Heart left ventricle (tissue), 13 donors: ENCODE measurements at regions not wholly inside any gene's neighbourhood (a gene's known extent, or its start where the extent isn't known, plus 50 kb on each side); places are given as distances from the start of the nearest gene placed in this dataset.

Experiments used
- CTCF ChIP-seq, 12 donors: fragments of 200-600 bp; sonication (generic) in 4 of 12; IDR thresholded peaks; one replicate each; pipeline versions ENCODE4 v1.5.0 to v1.8.0; 2018 to 2022; ENCODE audit warnings: antibody characterized with exemption in 12 of 12, mild to moderate bottlenecking in 5 of 12
- POLR2A ChIP-seq, 2 donors: fragments of 450-650 bp; IDR thresholded peaks; one replicate each; pipeline ENCODE4 v1.6.1; 2017; ENCODE audit warnings: antibody characterized with exemption in 2 of 2, mild to moderate bottlenecking in 2 of 2, moderate library complexity in 2 of 2
- donor health status: ischemic (EF 13 %, LVEDD 7.1; RV severe dilation, severe dysfunction).
- donor health status: DM: no; HTN: yes; CAD: no.
- donor health status: DM: no; HTN: no; CAD: no.
- donor health status: ischemic (EF 25% LVEDD 6.9; RV normal size, moderate dysfunction).
- donor health status: ischemic (EF 25% LVEDD 5.7; RV mildly dilated, moderate dysfunction).
- donor health status: ischemic (EF 35%, LVEDD 5.7; RV mildly dilated, moderate dysfunction).
- donor health status: nonischemic (EF 11% LVEDD 7.7; RV severe dilation, severe dysfunction).
- donor health status: DM: yes; HTN: yes; CAD: no.
- donor health status: PGD.
- donor health status: ischemic (EF 29% LVEDD 5.4; RV normal size, mild dysfunction).
- donor health status: nonischemic (EF 23%, LVEDD 6.1; RV moderate dilation, normal function).

GRCh38 chr5:96101358-96102089 is 139.9 kb upstream of the ELL2 start:
- TF ChIP-seq CTCF (IDR thresholded peaks at IDR 0.05): no peak
- TF ChIP-seq POLR2A (IDR thresholded peaks at IDR 0.05): no peak
